Stimulated activated CD8-positive, alpha-beta memory T cell treated with anti-CD3 and anti-CD28 coated beads, Interleukin-4, amount 100 ng/mL, for 48 hours (primary cell): ENCODE measurements at regions not wholly inside any gene's neighbourhood (a gene's known extent, or its start where the extent isn't known, plus 50 kb on each side); places are given as distances from the start of the nearest gene placed in this dataset.
"Not testable (repeated sequence)": the region's sequence is repeated elsewhere in the genome, so short reads cannot be mapped to it uniquely, and the experiment has no call there.

Experiments used
- DNase-seq: peaks from one replicate; pipeline ENCODE4 v3.0.0-alpha.2; 2020

GRCh38 chr2:52629944-52630343, 1137.7 kb upstream of the CHAC2 start:
- no peak for DNase-seq

DNA sequence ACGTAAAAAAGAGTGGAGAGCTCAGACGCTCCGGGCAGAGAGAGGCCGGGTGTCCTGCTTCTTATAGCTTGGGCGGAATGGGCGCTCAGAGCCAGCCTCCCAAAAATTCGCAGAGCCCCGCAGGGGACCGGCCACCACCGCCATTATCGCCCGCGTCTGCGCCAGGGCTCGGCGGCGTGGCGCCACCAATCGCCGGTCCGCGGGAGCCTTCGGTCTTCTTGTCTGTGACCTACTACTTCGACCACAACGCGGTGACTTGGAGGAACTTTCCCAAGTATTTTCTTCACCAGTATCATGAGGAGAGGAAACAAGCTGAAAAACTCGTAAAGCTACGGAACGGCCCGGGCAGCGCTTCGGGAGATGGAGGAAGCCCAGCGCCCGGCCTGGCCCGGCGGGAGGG, 1138.1 kb upstream of the CHAC2 start:
- DNase-seq: no peak

DNA sequence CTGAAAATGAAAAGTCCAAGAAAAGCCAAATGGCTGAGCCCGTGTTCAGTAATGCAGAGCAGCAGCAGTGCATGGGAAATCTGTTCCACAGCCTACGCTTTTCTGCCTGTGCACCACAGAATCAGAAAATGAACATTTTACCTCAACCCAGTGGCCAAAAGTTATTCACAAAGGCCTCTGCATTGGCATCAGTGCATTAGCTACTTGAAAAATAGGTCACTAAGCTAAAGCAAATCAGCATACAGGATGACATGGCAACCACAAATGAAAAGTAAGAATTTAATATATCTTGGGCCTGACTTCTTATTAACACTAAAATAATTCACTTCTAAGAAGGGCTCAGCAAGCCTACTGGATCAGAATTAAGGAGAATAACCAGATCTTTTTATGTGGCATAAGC, 1145.3 kb upstream of the CHAC2 start:
- no peak for DNase-seq

DNA sequence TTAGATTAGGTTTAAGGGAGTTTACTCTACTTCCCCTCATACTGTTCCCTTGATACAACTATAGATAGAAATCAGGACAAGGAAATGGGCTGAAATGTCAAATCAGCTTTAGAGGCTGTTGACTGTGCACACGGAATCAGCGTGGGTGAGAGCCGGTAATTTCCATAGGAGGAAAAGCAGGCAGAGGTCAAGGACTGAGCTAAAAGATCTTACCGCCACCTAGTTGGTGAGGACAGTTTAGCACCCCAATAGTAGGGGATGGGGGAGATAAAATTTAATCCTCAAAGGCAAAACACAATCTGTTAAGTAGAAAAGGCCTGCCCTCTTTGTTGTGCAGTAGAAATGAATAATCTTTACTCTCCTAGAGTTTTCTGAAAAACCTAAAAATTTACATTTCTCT, 1154.5 kb upstream of the CHAC2 start:
- DNase-seq: no peak

GRCh38 chr2:52611759-52612158, 1155.8 kb upstream of the CHAC2 start:
- DNase-seq: no peak

GRCh38 chr2:52608030-52608429, 1159.6 kb upstream of the CHAC2 start:
- DNase-seq: no peak

DNA sequence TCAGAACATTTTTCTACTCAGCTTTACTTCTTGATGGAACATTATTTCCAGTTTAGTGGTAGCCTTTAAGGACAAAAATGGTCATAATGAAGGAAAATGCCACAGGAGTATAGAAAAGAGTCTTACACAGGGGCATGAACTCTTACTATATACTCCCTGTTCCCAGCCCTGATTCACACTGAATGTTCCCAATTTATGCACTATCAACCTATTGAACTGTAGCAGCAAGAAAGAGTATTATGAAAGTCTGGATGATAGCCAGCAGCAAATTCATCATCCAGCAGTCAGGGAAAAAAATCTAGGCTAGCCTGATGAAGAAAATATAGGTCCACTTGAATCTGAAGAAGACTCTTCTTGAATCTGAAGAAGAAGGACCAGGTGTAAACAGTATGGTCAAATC, 1170.3 kb upstream of the CHAC2 start:
- no peak for DNase-seq

GRCh38 chr2:52594026-52594425, 1173.6 kb upstream of the CHAC2 start:
- DNase-seq: no peak

DNA sequence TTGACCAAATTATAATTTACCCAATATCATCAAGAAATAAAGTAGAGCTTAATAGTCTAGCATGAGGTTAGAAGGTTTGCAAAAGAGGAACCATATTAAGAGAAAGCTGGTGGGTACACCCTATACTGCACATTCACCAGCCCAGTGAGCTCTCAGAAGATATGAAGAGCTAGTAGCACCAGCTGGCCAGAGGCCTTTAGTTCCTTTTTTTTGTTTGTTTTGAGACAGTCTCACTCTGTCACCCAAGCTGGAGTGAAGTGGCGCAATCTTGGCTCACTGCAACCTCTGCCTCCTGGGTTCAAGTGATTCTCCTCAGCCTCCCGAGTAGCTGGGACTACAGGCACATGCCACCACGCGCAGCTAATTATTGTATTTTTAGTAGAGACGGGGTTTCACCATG, 1183.5 kb upstream of the CHAC2 start:
- DNase-seq: not testable (repeated sequence)

DNA sequence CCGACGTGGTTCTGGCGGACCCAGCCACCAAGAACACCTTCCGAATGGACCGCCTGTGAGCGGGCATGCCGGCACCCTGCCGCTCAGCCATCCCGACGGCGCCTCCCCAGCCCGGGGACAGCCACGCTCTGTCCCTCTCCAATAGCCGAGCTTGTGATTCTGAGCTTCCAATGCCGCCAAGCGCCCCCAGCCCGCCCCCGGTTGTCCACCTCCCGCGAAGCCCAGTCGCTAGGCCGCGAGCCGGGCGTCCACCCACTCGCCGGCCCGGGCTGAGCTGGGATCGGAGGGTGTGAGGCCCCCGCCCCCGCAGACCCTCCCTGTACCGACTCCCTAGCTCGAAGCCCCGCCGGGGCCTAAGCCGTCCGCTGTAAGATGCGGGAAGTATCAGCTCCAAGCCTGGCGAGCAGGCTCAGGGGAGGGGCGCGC, 1195.1 kb upstream of the CHAC2 start:
- DNase-seq: no peak

- no peak for DNase-seq
Observed at GRCh38 chr2:52571380-52572347, 1195.9 kb upstream of the CHAC2 start.

GRCh38 chr2:52570716-52571115, 1196.9 kb upstream of the CHAC2 start:
- no peak for DNase-seq

- no peak for DNase-seq
Observed at GRCh38 chr2:52563151-52563550, 1204.5 kb upstream of the CHAC2 start.

DNA sequence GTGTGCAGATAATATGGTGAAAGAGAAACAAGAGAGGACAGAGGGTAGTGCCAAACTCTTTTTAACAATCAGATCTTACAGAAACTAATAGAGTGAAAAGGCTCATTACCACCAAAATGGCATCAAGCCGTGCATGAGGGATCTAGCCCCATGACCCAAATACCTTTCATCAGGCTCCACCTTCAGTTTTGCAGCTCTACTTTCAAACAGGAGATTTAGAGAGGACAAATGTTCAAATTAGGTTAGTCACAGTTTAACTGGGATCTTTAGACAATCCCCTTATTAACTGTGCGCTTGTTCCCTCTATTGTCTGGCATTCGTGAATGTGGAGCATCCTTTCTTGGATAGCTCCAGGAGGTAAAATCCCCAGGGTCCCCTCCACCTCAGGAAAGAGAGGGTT, 1209.3 kb upstream of the CHAC2 start:
- no peak for DNase-seq

GRCh38 chr2:52542297-52542696, 1225.3 kb upstream of the CHAC2 start:
- DNase-seq: no peak

DNA sequence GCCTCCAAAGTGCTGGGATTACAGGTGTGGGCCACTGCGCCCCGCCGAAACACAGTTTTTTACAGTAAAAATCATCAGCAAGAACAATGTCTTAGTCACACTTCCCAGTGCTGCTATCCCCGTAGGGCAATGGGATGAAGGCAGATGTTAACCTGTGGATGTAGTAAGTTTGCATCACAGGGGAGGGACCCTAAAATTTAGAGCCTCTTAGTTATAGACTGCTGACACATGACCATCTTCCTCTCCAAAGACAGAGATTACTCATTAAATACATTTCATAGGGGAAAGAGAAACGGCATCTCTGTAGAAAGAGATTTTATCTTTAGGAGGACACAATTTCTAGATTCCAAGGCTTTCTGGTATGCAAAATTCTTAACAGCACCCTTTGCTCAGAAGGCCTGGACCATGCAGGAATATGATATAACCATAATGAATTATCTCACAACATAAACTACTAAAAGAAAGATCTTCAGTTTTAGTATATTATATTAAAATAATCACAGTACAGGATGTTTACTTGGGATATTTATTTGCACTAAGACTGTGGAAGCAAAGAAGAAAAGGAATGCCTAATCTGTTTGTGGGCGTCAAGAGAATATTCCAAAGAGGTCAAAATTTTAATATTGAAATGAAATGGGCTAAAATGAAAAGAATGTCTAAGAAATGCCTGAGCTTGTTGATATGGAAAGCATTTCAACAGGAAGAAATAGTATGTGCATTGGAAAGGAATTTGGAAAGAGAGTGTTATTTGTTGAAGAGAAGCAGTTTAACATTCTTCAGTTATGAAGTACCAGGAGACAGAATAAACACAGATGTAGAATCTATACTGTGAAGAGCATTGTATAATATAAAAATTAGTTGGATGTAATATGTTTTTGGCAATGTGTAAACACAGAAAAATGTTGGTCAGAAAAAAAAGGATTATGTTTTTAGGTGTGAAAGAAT, 1228.3 kb upstream of the CHAC2 start:
- DNase-seq: no peak

GRCh38 chr2:52537588-52537987, 1230.0 kb upstream of the CHAC2 start:
- no peak for DNase-seq

DNA sequence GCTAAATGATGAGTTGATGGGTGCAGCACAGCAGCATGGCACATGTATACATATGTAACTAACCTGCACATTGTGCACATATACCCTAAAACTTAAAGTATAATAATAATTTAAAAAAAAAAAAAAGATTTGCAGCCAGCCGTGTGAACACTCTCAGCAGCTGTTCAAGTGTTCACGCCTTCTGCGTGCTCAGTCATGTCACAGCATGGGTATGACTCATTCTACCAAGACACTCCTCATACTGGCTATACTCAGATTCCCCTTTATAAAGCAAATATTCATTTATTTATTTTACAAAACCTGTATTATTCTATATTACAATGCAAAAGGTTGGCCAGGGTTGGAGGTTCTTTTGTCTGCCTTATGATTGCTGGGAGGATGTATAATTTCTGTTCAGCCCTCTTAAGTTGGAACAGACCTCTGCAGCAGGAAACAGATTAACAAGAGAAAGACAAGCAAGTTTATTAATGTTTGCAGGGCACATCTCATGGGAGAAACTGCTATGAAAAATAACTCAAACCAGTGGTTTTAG, 1230.6 kb upstream of the CHAC2 start:
- no peak for DNase-seq

DNA sequence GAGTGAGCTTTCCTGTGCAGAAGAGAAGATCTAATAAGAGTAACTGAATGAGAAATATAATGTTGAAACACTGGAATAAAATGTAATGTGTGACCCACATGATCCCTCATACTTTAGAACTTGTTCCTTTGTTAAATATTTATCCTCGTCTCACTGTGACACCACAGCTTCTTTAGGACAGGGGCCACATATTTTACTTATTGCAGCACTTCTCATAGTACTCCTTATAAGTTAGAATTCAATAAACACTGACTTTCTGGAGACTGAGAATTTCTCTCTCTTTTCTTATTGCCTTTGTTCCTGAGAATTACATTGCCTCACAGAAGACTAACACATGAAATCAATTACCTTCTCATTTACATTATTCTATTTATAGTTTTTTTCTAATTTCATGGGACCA, 1234.6 kb upstream of the CHAC2 start:
- DNase-seq: no peak

DNA sequence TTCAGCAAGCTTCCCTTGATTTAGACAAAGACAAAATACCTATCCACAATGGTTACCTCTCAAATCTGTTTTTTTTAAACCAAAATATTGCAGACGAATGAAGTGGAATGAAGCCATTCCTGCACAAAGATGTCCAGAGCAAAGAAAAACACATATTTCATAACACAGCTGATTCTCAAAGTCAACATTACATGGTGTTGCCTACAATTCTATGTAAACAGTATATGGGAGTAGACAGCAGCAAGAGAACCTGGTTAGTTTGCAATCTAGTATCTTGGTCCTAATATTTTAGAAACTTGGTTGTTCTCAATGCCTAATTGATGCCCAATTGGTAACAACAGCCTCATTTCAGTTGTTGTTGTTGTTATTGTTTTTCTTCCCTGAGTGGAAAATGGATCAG, 1240.9 kb upstream of the CHAC2 start:
- DNase-seq: no peak

- no peak for DNase-seq
Observed at GRCh38 chr2:52520644-52521043, 1247.0 kb upstream of the CHAC2 start.

DNA sequence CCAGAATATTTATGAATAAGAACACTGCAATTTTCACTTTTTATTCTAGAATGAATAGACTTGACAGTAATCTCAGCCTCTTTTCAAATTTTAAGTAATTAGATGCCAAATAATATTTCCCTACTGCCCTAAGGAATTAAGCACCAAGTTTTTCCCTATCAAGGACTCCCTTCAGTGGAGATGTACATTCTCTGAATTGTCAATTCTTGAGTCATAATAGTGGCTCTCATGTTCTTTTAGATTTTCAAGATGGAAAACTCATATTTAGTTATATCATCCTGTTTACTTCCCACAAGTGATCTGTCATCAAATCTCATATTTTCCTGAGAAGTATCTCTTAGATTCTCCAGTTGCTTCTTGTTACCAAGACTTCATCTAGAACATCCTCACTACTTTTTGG, 1248.9 kb upstream of the CHAC2 start:
- DNase-seq: no peak

- DNase-seq: no peak
Observed at GRCh38 chr2:52512760-52513159, 1254.8 kb upstream of the CHAC2 start.

- no peak for DNase-seq
Observed at GRCh38 chr2:52510432-52510831, 1257.2 kb upstream of the CHAC2 start.
